IPS-11a (cell line): ENCODE measurements at regions not wholly inside any gene's neighbourhood (a gene's known extent, or its start where the extent isn't known, plus 50 kb on each side); places are given as distances from the start of the nearest gene placed in this dataset.

ENCODE experiments used
- H3K4me3 ChIP-seq: one replicate; pipeline ENCODE4 v1.5.1; 2013; ENCODE audit warnings: low read depth, low read length, control low read depth

GRCh38 chr7:67413670-67414069, 417.0 kb downstream of the TYW1 start:
- no peak overlapping the region for H3K4me3 ChIP-seq

DNA sequence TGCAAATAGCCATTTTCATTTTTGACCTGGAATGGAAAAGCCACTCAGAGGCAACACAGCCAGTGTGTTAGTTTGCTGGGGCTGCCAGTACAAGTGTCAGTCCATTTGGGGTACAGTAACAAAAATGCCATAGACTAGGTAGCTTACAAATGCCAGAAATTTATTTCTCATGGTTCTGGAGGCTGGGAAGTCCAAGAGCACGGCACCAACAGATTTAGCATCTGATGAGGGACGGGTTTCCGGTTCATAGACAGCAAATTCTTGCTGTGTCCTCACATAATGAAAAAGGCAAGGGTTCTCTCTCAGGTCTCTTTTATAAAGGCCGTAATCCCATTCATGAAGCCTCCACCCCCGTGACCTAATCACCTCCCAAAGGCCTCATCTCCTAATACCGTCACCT, 418.2 kb downstream of the TYW1 start:
- H3K4me3 ChIP-seq: no peak overlapping the region

- no peak overlapping the region for H3K4me3 ChIP-seq
Observed at GRCh38 chr7:67422601-67423000, 426.0 kb downstream of the TYW1 start.

- no peak overlapping the region for H3K4me3 ChIP-seq
Observed at GRCh38 chr7:67423065-67423464, 426.4 kb downstream of the TYW1 start.

GRCh38 chr7:67426654-67427053, 430.0 kb downstream of the TYW1 start:
- no peak overlapping the region for H3K4me3 ChIP-seq

GRCh38 chr7:67429735-67430134, 433.1 kb downstream of the TYW1 start:
- H3K4me3 ChIP-seq: no peak overlapping the region

DNA sequence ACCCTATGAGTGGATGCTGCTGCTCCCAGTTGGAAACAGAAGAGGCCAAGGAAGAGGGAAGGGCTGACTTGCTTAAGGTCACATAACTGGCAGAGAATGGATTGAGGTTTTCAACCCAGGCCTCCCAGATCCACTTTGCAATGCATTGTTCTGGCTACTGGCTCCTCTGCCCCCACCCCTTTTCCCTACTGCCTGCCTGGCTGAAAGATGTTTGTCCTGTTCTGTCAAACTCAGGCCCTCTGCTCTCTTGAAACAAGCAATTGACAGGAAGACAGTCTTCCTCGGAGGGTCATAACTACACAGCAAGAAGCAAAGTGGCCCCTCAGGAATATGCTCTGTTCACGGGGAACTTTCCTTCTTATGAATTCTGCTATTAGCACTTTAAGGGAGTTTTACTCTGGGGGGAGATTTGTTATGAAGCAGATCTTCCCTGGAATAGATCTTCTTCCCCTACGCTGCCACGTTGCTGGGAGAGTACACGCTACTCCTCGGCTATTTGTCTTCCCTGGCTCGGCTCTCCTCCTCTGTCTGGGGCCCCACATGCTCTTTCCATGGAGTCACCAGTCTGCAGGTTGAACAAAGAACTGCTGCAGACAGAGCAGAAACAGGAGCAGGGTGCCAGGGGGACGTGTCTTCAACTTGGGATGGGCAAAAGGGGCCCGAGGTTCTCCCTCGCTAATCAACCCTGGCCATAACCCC, 436.1 kb downstream of the TYW1 start:
- H3K4me3 ChIP-seq: no peak overlapping the region

- H3K4me3 ChIP-seq: no peak overlapping the region
Observed at GRCh38 chr7:67435894-67436535, 439.4 kb downstream of the TYW1 start.

GRCh38 chr7:67438198-67438882, 441.7 kb downstream of the TYW1 start:
- no peak overlapping the region for H3K4me3 ChIP-seq

DNA sequence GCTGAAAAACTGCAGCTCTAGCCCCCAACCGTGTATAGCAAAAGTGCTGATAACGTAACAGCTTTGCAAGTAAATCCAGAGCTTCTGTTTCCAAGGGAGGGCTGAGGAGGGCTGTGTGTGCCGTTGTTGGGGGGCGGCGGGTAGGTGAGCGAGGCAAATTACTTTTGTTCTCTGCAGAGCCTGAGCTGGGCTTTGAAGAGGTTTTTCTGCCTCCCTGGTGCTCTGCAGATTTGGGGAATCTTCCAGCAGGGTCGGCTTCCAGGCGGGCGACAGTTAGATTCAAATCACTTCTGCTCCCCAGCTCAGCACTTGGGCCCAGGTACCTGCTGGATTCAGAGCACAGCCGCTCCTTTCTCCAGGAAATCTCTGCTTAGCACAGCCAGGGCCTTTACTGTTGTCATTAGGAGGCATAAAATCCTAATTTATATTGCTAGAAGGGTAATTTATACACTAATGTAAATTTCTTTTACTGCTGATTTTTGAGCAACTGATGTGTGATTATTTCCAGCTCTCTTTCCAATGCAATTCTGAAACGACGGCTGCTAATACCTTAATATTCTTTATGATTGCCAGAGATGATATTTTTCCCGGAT, 442.4 kb downstream of the TYW1 start:
- H3K4me3 ChIP-seq: no peak overlapping the region

DNA sequence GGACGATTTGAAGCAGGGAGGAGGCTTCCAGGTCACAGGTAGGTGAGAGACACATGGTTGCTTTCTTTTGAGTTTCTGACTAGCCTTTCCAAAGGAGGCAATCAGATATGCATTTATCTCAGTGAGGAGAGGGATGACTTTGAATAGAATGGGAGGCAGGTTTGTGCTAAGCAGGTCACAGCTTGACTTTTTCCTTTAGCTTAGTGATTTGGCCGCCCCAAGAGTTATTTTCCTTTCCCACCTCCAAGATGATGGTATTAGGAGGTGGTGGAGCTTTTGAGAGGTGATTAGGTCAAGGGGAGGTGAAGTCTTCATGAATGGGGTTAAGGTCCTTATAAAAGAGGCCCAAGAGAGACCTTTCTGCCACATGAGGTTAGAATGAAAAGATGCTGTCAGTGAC, 443.7 kb downstream of the TYW1 start:
- no peak overlapping the region for H3K4me3 ChIP-seq

GRCh38 chr7:67445728-67446127, 449.1 kb downstream of the TYW1 start:
- H3K4me3 ChIP-seq: no peak overlapping the region

DNA sequence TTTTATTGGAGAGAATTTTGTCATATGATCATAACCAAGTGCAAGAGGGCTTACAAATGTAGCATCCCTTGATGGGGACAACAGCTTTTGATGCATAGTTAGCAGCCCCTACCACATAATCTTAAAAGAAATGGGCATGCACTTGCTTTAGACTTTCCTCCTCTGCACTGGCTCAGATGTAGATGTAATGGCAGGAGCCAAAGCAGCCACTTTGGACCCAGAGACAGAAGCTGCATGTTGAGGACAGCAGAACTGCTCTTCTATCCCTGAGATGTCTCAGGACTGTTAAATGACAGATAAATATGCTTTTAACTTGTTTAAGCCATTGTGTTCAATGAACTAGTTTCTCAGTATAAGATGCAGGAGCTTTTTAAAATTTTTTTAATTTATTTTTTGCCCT, 450.7 kb downstream of the TYW1 start:
- H3K4me3 ChIP-seq: no peak overlapping the region

- no peak overlapping the region for H3K4me3 ChIP-seq
Observed at GRCh38 chr7:67448271-67448670, 451.6 kb downstream of the TYW1 start.

GRCh38 chr7:67450171-67450570, 453.5 kb downstream of the TYW1 start:
- H3K4me3 ChIP-seq: no peak overlapping the region

- no peak overlapping the region for H3K4me3 ChIP-seq
Observed at GRCh38 chr7:67451306-67451705, 454.7 kb downstream of the TYW1 start.

- no peak overlapping the region for H3K4me3 ChIP-seq
Observed at GRCh38 chr7:67452516-67453026, 455.9 kb downstream of the TYW1 start.

DNA sequence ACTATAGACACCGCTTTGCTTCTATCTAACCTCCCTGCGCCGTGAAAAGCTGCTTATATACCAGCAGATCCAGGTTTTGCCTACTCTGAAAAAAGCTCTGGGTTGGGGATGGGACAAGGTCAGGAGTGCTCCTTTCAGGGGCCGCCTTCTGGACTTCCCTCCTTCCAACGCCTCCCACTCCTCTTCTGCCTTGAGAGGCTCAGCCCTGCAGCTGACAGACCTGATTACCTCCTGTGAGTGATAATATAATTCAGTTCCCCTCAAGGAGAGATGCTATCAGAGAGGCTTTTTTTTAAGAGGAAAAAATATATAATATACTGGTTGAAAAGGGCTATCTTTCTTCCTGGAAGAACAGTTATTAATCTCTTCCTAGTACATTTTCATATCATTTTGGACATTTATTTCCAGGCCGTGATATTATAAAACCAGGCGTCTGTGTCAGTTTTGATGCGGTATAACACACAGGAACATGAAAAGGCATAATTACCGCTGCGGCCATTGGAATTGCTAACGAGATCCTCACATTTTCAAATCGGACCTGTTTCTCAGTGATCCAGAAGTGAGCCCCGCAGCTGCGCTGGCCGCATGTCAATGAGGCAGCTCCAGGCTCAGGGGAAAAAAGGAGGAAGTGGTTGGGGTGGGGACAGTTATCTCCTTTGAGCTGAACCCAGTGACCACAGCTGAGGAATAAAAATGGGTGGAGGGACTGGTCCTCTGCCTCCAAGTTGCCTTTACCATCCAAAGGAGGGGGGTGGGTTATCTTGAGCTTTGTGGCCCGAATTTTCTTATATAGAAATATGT, 457.1 kb downstream of the TYW1 start:
- no peak overlapping the region for H3K4me3 ChIP-seq

DNA sequence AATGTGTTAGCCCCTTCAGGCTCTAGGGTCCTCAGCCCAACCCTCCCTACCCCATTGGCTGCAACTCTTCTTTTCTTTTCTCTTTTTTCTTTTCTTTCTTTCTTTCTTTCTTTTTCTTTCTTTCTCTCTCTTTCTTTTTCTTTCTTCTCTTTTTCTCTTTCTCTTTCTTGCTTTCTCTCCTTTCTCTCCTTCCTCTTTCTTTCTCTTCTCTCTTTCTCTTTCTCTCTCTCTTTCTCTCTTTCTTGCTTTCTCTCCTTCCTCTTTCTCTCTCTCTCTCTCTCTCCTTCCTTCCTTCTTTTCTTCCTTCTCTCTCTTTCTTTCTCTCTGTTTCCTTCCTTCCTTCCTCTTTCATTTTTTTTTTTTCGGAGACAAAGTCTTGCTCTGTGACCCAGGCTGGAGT, 458.9 kb downstream of the TYW1 start:
- H3K4me3 ChIP-seq: no peak overlapping the region

DNA sequence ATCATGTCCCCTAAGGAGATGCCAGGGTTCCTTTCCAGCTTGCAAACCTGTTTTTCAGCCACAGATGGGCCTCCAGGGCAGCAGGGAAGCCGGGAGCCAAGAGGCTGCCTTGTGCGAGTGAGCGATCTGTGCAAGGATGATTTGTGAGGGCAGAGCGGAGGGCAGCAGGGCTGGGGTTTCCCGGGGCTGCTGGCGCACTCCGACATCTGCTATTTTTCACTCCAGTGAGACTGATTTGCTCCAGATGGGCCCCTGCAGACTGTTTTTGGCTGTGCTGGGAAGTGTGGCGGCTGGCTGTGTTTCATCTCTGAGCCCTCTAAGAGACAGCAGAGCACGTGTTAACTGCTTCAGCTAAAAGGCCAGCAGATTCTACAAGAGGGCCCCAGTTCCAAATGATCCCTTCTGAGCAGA, 466.2 kb downstream of the TYW1 start:
- H3K4me3 ChIP-seq: no peak overlapping the region

- H3K4me3 ChIP-seq: no peak overlapping the region
Observed at GRCh38 chr7:67463316-67463715, 466.7 kb downstream of the TYW1 start.
